Osteocyte (in vitro differentiated cells): ENCODE measurements at regions not wholly inside any gene's neighbourhood (a gene's known extent, or its start where the extent isn't known, plus 50 kb on each side); places are given as distances from the start of the nearest gene placed in this dataset.

ENCODE experiments used
- DNase-seq: peaks from one replicate; pipeline ENCODE4 v3.0.0; 2021; ENCODE audit warnings: mixed read lengths; ENCODE audit not compliant: unreplicated experiment; ENCODE audit errors: extremely low spot score
- H3K27ac Mint-ChIP-seq: one replicate; pipeline ENCODE4 v1.8.0; 2021; ENCODE audit warnings: mild to moderate bottlenecking, mixed read lengths; ENCODE audit not compliant: unreplicated experiment
- H3K27me3 Mint-ChIP-seq: one replicate; pipeline ENCODE4 v1.8.0; 2021; ENCODE audit warnings: mixed read lengths; ENCODE audit not compliant: unreplicated experiment
- H3K36me3 Mint-ChIP-seq: one replicate; pipeline ENCODE4 v1.8.0; 2021; ENCODE audit warnings: mixed read lengths; ENCODE audit not compliant: unreplicated experiment
- H3K4me1 Mint-ChIP-seq: one replicate; pipeline ENCODE4 v1.8.0; 2021; ENCODE audit warnings: mixed read lengths; ENCODE audit not compliant: unreplicated experiment
- H3K4me3 Mint-ChIP-seq: one replicate; pipeline ENCODE4 v1.8.0; 2021; ENCODE audit warnings: mild to moderate bottlenecking, moderate library complexity, mixed read lengths; ENCODE audit not compliant: unreplicated experiment
- H3K9me3 Mint-ChIP-seq: one replicate; pipeline ENCODE4 v1.8.0; 2021; ENCODE audit warnings: mixed read lengths; ENCODE audit not compliant: unreplicated experiment
- TF ChIP-seq, protein P1 (sequence below): fragments of 200-600 bp; sonication (generic); IDR thresholded peaks from 2 replicates; pipeline ENCODE4 v1.5.0; 2021; ENCODE audit warnings: antibody characterized with exemption, mild to moderate bottlenecking, moderate library complexity

DNA sequence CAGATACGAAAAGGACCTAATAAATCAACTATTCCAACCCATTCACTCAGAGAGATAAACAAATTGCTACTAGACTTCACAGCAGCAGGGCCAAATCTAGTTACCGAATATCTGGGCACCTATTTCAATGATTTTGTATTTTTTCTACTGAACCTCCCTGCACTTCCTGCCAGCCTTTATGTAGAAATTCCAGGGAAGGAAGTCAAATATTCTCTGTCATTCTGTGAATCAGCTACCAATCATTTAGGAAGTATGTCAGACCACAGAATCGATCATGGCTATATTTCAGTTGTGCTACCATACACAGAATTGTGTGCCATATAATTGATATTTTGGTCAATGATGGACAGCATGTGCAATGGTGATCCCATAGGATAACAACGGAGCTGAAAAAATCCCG, 109.6 kb upstream of the SPOPL start:
- TF ChIP-seq, protein P1, sequence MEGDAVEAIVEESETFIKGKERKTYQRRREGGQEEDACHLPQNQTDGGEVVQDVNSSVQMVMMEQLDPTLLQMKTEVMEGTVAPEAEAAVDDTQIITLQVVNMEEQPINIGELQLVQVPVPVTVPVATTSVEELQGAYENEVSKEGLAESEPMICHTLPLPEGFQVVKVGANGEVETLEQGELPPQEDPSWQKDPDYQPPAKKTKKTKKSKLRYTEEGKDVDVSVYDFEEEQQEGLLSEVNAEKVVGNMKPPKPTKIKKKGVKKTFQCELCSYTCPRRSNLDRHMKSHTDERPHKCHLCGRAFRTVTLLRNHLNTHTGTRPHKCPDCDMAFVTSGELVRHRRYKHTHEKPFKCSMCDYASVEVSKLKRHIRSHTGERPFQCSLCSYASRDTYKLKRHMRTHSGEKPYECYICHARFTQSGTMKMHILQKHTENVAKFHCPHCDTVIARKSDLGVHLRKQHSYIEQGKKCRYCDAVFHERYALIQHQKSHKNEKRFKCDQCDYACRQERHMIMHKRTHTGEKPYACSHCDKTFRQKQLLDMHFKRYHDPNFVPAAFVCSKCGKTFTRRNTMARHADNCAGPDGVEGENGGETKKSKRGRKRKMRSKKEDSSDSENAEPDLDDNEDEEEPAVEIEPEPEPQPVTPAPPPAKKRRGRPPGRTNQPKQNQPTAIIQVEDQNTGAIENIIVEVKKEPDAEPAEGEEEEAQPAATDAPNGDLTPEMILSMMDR = no peak

DNA sequence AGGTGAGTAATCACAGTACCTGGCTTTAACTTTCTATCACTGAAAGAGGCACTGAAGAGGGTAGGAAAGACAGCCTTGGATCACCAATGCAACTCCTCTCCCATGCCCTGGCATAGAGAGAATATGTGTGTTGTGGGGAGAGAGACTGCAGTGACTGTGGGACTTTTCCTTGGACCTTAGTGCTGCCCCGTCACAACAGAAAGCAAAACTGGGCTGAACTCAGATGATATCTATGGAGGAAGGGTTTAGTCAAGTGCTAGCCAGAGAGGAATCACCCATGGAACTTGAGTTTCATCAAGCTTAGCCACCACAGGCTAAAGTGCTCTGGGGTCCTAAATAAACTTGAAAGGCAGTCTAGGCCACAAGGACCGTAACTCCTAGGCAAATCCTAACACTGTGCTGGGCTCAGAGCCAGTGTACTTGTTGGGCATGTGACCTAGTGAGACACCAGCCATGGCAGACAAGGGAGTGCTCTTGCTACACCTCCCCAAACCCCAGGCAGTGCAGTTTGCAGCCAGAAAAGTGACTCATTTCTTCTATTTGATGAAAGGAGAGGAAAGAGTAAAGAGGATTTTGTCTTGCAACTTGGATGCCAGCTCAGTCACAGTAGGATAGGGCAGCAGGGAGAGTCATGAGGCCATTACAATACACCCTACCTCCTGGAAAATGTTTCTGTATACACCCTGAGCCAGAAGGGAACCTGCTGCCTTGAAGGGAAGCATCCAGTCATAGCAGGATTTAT, 105.8 kb upstream of the SPOPL start:
- Mint-ChIP-seq H3K9me3 (peaks cover 10% of the 10 kb centered on the region), H3K4me3 (no peak overlapping the region), H3K36me3 (no peaks in the 10 kb centered on the region), H3K27ac (no peak overlapping the region), H3K27me3 (peaks cover 5% of the 10 kb centered on the region), H3K4me1 (no peaks in the 10 kb centered on the region)
- TF ChIP-seq, protein P1 = no peak
- no peak for DNase-seq

More for the DNA sequence above, 109.6 kb upstream of the SPOPL start:
- Mint-ChIP-seq H3K9me3 (no peaks in the 10 kb centered on the region), H3K27me3 (no peaks in the 10 kb centered on the region), H3K36me3 (no peaks in the 10 kb centered on the region), H3K27ac (no peak overlapping the region), H3K4me3 (no peak overlapping the region), H3K4me1 (no peaks in the 10 kb centered on the region)
- no peak for DNase-seq

DNA sequence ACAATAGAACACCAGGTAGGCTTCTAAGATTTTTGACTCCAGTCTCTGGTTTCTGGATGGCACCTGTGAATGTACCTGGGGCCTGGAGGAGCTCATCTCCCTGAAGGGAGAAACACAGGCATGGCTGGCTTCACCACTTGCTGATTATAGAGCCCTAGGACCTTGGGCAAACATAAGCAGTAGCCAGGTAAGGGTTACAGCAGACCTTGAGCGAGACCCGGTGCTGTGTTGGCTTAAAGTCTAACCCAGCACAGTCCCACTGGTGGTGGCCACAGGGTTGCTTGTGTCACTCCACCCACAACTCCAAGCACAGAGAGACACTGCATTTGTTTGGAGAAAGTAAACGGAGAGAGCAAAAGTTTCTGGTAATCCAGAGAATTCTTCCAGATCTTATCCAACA, 104.7 kb upstream of the SPOPL start:
- Mint-ChIP-seq H3K4me3 (no peak overlapping the region), H3K4me1 (no peaks in the 10 kb centered on the region), H3K27me3 (peaks cover 5% of the 10 kb centered on the region), H3K9me3 (peaks cover 20% of the 10 kb centered on the region), H3K36me3 (no peaks in the 10 kb centered on the region), H3K27ac (no peak overlapping the region)
- TF ChIP-seq, protein P1 = no peak
- no peak for DNase-seq

DNA sequence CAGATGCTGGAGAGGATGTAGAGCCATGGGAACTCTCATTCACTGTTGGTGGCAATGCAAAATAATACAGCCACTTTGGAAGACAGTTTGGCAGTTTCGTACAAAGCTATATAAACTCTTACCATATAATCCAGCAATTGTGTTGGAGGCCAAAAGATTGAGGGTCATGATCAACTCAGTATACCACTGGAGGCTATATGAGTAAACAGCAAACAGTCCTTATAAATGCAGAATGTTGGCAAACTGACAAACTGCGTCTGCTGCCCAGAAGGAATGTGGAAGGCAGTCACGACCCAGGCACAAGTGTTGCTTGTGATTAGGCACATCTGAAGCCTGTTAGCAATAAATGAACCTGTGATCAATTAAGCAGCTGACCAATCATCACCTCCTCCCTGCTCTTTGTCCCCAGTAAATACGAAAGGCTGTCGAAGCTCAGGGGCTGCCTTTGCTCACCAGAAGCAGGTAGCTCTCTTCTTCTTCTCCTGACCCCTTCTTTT, 98.1 kb upstream of the SPOPL start:
- DNase-seq = no peak
- Mint-ChIP-seq H3K4me1 (no peaks in the 10 kb centered on the region), H3K9me3 (peaks cover 20% of the 10 kb centered on the region), H3K27me3 (peaks cover 7% of the 10 kb centered on the region), H3K27ac (no peak overlapping the region), H3K36me3 (no peaks in the 10 kb centered on the region), H3K4me3 (no peak overlapping the region)
- TF ChIP-seq, protein P1 = no peak

DNA sequence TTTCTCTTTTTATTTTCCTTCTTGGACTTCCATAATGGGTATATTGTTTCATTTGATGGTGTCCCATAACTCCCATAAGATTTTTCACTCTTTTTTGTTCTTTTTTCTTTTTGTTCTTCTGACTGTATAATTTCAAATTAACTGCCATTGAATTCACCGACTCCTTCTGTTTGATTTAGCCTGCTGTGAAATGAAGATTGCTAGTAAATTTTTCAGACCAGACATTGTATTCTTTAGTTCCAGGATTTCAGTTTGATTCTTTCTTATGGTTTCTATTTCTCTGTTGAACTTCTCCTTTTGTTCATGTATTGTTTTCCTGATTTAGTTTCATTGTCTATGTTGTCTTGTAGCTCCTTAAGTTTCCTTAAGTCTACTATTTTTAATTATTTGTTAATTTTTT, 87.6 kb upstream of the SPOPL start:
- no peaks in the 10 kb centered on the region for H3K4me1 Mint-ChIP-seq
- no peak for DNase-seq
- peaks cover 4% of the 10 kb centered on the region for H3K36me3 Mint-ChIP-seq
- TF ChIP-seq, protein P1 = no peak
- H3K27me3 Mint-ChIP-seq = no peaks in the 10 kb centered on the region
- no peak overlapping the region for H3K27ac Mint-ChIP-seq
- no peak overlapping the region for H3K4me3 Mint-ChIP-seq
- H3K9me3 Mint-ChIP-seq = peaks cover 18% of the 10 kb centered on the region
